ENCODE measurements at regions not wholly inside any gene's neighbourhood (a gene's known extent, or its start where the extent isn't known, plus 50 kb on each side); places are given as distances from the start of the nearest gene placed in this dataset.

DNA sequence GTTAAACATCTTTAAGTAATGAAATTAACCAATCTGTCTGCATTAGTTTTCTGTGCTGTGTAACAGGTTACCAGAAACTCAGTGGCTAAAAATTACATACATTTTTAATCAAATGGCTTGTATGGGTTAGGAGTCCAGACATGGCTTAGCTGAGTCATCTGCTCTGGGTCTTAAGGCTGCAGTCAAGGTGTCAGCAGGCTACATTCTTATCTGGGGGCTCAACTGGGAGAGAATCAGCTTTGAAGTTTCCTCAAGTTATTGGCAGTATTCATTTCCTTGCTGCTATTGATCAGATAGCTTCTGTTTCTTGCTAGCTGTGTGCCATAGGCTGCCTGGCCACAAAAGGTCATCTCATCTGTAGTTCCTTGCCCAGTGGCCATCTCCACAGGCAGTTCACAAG lies 1163.0 kb downstream of the DIAPH3 start:
- no peak overlapping the region for H2AFZ ChIP-seq (ENCODE audit: low read depth)
- no peak overlapping the region for H3K27ac ChIP-seq
- H3K36me3 ChIP-seq (ENCODE audit: insufficient read depth), result no peaks in the 10 kb centered on the region
- H3K79me2 ChIP-seq (ENCODE audit: insufficient read depth, low read depth), result no peaks in the 10 kb centered on the region
- H4K20me1 ChIP-seq (ENCODE audit: insufficient read depth), result no peaks in the 10 kb centered on the region
- H3K4me3 ChIP-seq (IDR thresholded peaks at IDR 0.05; ENCODE audit: insufficient read depth, low read depth, low read length), result no peak overlapping the region
- H3K4me1 ChIP-seq (ENCODE audit: low read depth, poor library complexity, severe bottlenecking), result no peaks in the 10 kb centered on the region
- H3K9ac ChIP-seq, result no peak overlapping the region
- TF ChIP-seq, protein P1, sequence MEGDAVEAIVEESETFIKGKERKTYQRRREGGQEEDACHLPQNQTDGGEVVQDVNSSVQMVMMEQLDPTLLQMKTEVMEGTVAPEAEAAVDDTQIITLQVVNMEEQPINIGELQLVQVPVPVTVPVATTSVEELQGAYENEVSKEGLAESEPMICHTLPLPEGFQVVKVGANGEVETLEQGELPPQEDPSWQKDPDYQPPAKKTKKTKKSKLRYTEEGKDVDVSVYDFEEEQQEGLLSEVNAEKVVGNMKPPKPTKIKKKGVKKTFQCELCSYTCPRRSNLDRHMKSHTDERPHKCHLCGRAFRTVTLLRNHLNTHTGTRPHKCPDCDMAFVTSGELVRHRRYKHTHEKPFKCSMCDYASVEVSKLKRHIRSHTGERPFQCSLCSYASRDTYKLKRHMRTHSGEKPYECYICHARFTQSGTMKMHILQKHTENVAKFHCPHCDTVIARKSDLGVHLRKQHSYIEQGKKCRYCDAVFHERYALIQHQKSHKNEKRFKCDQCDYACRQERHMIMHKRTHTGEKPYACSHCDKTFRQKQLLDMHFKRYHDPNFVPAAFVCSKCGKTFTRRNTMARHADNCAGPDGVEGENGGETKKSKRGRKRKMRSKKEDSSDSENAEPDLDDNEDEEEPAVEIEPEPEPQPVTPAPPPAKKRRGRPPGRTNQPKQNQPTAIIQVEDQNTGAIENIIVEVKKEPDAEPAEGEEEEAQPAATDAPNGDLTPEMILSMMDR (conservative IDR thresholded peaks at IDR 0.05; ENCODE audit: low read depth, low read length), result no peak
- H3K27me3 ChIP-seq (ENCODE audit: insufficient read depth, low read depth), result no peaks in the 10 kb centered on the region
- no peak overlapping the region for H3K4me2 ChIP-seq

DNA sequence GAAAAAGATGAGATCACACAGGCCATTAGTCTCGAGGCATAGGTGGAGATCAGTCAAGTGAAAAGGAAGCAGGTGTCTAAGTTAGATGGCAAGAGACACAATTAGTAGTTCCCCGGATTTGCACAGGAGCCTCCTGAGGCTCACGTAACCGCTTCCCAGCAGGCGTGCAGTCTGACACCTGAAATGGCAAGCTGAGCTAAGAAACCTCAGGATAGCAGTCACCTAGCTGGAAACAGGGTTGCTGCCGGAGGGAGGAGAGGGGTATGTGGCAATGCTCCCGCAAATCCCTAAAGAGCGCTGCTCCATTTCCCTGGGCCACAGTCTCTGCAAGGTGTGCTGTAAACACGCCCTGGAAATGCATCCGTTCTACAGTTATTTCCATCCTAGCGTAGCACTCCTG lies 1151.0 kb downstream of the DIAPH3 start:
- H3K4me3 ChIP-seq (IDR thresholded peaks at IDR 0.05; ENCODE audit: insufficient read depth, low read depth, low read length), result no peak overlapping the region
- H3K4me2 ChIP-seq, result no peak overlapping the region
- no peaks in the 10 kb centered on the region for H3K79me2 ChIP-seq (ENCODE audit: insufficient read depth, low read depth)
- H3K4me1 ChIP-seq (ENCODE audit: low read depth, poor library complexity, severe bottlenecking), result no peaks in the 10 kb centered on the region
- H2AFZ ChIP-seq (ENCODE audit: low read depth), result no peak overlapping the region
- no peak overlapping the region for H3K27ac ChIP-seq
- H3K9ac ChIP-seq, result no peak overlapping the region
- no peaks in the 10 kb centered on the region for H3K36me3 ChIP-seq (ENCODE audit: insufficient read depth)
- TF ChIP-seq, protein P1 (conservative IDR thresholded peaks at IDR 0.05; ENCODE audit: low read depth, low read length), result no peak
- H4K20me1 ChIP-seq (ENCODE audit: insufficient read depth), result no peaks in the 10 kb centered on the region
- H3K27me3 ChIP-seq (ENCODE audit: insufficient read depth, low read depth), result no peaks in the 10 kb centered on the region

DNA sequence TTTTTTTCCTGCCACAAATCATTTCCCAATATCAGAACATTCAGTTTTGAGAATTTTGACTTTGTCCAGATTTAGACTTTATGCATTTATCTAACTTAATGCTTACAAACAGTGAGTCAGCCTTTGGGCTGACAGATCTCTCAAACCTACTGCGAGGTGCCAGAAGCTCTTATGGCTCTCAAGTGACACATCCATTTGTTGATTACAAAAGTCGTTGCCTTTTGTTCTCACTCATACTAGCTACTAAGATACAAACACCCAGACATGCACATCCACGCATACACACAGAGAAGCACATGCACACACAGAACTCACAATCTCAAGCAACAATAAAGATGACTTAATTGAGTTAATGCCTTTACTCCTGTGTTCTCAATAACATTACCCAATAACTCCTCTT lies 1147.5 kb downstream of the DIAPH3 start:
- no peaks in the 10 kb centered on the region for H3K27me3 ChIP-seq (ENCODE audit: insufficient read depth, low read depth)
- H3K79me2 ChIP-seq (ENCODE audit: insufficient read depth, low read depth), result no peaks in the 10 kb centered on the region
- TF ChIP-seq, protein P1 (conservative IDR thresholded peaks at IDR 0.05; ENCODE audit: low read depth, low read length), result no peak
- no peaks in the 10 kb centered on the region for H4K20me1 ChIP-seq (ENCODE audit: insufficient read depth)
- no peak overlapping the region for H3K9ac ChIP-seq
- no peak overlapping the region for H2AFZ ChIP-seq (ENCODE audit: low read depth)
- H3K4me1 ChIP-seq (ENCODE audit: low read depth, poor library complexity, severe bottlenecking), result no peaks in the 10 kb centered on the region
- H3K27ac ChIP-seq, result no peak overlapping the region
- H3K4me3 ChIP-seq (IDR thresholded peaks at IDR 0.05; ENCODE audit: insufficient read depth, low read depth, low read length), result no peak overlapping the region
- H3K4me2 ChIP-seq, result no peak overlapping the region
- H3K36me3 ChIP-seq (ENCODE audit: insufficient read depth), result no peaks in the 10 kb centered on the region

DNA sequence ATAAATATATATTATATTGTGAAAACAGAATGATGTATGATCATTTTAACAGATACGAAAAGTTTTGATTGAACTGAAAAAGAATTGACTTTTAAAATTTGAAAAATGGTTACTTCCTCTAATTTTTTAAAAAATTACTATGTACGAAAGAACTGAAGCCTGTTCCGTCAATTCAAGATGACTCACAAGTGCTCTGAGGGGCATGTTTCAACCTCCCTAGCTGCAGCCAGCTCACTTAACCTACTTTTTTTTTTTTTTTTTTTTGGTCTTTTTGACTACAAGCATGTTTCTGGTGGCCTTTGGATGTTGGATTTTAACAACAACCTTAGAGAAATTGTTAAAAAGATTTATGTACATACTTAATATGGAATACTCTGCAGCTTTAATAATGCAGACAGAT lies 1139.3 kb downstream of the DIAPH3 start:
- TF ChIP-seq, protein P1 (conservative IDR thresholded peaks at IDR 0.05; ENCODE audit: low read depth, low read length), result no peak
- Histone ChIP-seq H3K27ac (no peak overlapping the region), H3K36me3 (ENCODE audit: insufficient read depth) (no peaks in the 10 kb centered on the region), H2AFZ (ENCODE audit: low read depth) (no peak overlapping the region), H3K27me3 (ENCODE audit: insufficient read depth, low read depth) (no peaks in the 10 kb centered on the region), H3K4me3 (IDR thresholded peaks at IDR 0.05; ENCODE audit: insufficient read depth, low read depth, low read length) (no peak overlapping the region), H3K4me2 (no peak overlapping the region), H3K4me1 (ENCODE audit: low read depth, poor library complexity, severe bottlenecking) (no peaks in the 10 kb centered on the region), H4K20me1 (ENCODE audit: insufficient read depth) (no peaks in the 10 kb centered on the region), H3K9ac (no peak overlapping the region), H3K79me2 (ENCODE audit: insufficient read depth, low read depth) (no peaks in the 10 kb centered on the region)

DNA sequence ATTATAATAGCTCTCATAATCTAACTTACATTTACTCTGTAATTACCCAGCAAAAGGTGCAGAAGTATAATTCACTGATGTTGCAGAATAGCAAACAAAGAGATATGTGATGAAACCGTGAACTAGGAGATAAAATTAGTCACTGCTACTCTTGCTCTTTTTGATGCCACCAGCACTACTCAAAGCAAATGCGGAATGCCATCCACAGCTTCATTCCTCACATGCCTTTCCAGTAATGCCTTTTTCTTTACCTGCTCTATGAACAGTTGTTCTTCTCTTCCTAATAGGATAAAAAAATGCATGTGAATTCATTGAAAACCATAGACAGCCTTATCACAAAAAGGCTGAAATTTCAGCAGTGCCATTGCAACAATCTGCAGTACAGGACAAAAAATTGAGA lies 1129.5 kb downstream of the DIAPH3 start:
- no peak overlapping the region for H3K4me3 ChIP-seq (IDR thresholded peaks at IDR 0.05; ENCODE audit: insufficient read depth, low read depth, low read length)
- TF ChIP-seq, protein P1 (conservative IDR thresholded peaks at IDR 0.05; ENCODE audit: low read depth, low read length), result no peak

More for the DNA sequence above, 1129.5 kb downstream of the DIAPH3 start:
- no peaks in the 10 kb centered on the region for H3K4me1 ChIP-seq (ENCODE audit: low read depth, poor library complexity, severe bottlenecking)
- no peak overlapping the region for H3K9ac ChIP-seq
- H3K36me3 ChIP-seq (ENCODE audit: insufficient read depth), result no peaks in the 10 kb centered on the region
- H3K4me2 ChIP-seq, result no peak overlapping the region
- H4K20me1 ChIP-seq (ENCODE audit: insufficient read depth), result no peaks in the 10 kb centered on the region
- H3K27me3 ChIP-seq (ENCODE audit: insufficient read depth, low read depth), result no peaks in the 10 kb centered on the region
- no peak overlapping the region for H2AFZ ChIP-seq (ENCODE audit: low read depth)
- no peaks in the 10 kb centered on the region for H3K79me2 ChIP-seq (ENCODE audit: insufficient read depth, low read depth)
- no peak overlapping the region for H3K27ac ChIP-seq
